ENCODE measurements at regions not wholly inside any gene's neighbourhood (a gene's known extent, or its start where the extent isn't known, plus 50 kb on each side); places are given as distances from the start of the nearest gene placed in this dataset.
A peak's percentile ranks its signal among the peaks of the same experiment; 100 is the strongest.

DNA sequence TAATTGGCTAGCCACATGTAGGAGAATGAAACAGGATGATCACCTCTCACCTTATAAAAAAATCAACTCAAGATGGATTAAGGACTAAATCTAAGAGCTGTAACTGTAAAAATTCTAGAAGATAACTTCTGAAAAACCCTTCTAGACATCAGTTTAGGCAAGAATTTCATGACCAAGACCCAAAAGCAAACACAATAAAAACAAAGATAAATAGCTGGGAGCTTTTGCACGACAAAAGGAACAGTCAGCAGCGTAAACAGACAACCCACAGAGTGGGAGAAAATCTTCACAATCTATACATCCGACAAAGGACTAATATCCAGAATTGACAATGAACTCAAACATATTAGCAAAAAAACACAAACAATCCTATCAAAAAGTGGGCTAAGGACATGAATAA is 316.3 kb downstream of the METTL4 start:
- DNase-seq (ENCODE audit: low spot score) (no peak), ATAC-seq (no peak)

DNA sequence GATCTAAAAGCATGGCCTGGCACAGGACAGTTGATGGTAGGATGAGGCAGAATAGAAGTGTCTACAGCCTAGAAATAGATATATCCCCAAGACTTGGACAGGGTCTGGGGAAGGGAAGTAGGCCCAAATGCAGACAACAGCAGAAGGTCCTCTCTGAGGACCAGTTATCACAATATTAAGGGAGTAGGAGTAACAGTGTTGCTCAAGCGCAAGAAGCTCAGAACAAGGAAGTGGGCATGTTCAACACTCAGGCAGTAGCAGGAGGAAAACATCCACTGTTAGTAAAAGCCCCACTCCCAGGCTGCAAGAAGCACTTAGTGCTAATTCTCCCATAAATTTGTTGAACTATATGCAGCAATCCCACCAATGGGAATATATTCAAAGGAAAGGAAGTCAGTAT is 314.7 kb downstream of the METTL4 start:
- DNase-seq (ENCODE audit: low spot score) (no peak), ATAC-seq (no peak)

DNA sequence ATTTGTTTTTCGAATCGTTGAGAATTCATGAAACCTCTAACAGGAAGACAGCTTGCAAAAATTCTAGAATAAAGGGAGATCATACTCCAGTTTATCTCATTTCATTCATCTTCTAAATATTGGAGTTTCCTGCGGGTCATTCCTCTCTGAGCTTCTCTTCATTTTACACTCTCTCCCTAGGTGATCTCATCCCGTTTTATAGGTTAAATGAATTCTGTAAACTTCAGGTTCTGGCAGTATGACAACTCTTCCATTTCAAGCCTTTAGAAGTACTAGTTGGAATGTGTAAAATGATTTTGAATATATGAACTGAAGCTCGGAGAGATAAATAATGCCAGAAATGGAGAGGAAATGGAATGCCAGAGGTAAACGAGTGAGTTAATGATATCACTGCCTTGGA is 312.4 kb downstream of the METTL4 start:
- no peak for DNase-seq (ENCODE audit: low spot score)
- no peak for ATAC-seq

DNA sequence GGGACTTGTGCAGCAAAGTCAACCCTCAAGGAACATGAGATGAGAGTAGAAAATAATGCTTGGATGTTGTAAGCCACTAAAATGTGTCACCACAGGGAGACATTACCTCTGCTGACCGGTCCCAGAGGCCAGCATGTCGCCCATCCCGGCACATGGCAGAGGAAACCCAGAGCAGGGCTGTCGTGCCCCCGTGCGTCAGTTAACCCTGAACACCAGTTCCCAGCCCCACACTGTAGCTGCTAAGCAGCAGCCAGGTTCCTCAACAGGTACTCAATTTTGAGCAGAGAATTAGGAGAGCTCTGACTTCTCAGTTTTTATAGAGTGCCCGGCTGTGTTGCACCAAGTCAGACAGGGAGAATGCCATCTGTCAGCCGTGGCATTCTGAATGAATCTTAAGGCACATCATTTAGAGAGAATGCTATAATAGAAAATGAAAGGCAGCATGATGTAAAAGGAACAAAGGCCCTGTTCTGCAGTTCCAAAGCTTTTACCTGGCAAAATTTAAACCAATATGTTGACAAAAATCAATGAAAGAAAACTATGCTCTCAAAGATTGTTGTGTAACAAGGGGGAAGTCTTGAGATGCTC is 307.9 kb downstream of the METTL4 start:
- no peak for ATAC-seq
- DNase-seq (ENCODE audit: low spot score), result no peak

DNA sequence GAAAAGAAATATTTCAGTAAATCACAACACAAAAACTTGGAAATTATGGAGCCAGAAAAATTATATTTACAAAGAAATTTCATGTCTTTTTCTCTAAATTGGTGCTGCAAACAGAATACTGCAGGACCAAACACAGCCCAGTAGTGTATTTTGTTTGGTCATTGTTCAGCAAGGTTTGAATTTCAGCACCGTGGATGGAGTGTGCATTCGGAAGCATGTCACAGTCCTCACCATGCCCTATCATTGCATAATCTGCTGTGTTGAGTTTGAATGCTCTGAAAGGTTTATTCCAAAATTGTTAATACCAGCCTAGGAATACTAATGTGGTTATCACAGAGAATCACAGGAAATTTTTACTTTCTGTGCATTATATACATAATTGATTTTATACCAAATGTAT is 296.7 kb downstream of the METTL4 start:
- DNase-seq (ENCODE audit: low spot score) (no peak), ATAC-seq (no peak)

DNA sequence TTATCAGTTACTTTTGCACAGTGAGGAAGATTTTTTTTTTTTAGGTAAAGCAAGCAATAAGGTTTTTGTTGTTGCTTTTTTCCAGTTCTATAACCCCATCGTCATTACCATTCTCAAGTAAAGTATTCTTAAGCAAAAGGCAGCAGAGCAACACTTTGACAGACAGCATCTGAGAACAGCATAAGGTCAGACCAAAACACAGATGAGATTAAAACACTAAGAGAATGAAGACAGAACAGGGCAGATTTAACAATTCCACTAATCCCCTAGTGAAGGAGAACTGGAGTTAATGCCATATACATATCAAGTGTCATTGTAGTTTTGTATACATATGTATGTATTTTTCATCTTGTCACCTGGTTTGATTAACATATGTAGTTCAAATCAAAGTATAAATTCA is 290.2 kb downstream of the METTL4 start:
- DNase-seq (ENCODE audit: low spot score) (no peak), ATAC-seq (no peak)

DNA sequence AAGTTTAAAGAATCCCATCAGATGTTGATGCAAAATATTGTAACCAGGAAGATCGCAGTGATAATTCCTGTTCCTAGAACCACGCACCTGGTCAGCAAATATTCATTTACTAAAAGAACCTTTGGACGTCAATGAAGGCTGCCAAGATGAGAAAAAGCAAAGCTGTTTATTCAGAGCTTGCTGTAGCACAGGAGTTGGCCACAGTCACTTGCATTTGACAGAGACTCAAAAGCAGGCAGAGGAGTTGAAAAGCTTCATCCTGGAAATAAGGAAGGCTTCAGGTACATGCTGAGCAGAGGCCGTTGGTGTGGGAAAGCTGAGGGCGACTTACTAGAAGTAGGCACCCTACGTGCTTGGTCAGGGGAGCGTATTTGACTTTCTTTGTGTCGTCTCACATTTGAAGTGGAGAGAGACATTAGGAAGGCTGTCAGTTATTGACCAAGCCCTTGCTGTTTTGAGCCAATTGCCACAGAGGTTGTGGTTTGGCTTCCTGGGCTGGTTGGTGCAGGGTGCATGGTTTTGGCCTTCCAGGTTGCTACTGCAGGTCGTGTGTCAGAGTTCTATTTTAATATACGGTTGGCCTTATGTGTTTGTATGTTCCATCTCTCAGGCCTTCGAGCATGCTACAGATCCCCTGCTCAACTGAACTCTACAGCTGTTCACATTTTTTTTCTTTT is 289.6 kb downstream of the METTL4 start:
- DNase-seq (ENCODE audit: low spot score) (peak; percentile 51), ATAC-seq (peak; percentile 92)

DNA sequence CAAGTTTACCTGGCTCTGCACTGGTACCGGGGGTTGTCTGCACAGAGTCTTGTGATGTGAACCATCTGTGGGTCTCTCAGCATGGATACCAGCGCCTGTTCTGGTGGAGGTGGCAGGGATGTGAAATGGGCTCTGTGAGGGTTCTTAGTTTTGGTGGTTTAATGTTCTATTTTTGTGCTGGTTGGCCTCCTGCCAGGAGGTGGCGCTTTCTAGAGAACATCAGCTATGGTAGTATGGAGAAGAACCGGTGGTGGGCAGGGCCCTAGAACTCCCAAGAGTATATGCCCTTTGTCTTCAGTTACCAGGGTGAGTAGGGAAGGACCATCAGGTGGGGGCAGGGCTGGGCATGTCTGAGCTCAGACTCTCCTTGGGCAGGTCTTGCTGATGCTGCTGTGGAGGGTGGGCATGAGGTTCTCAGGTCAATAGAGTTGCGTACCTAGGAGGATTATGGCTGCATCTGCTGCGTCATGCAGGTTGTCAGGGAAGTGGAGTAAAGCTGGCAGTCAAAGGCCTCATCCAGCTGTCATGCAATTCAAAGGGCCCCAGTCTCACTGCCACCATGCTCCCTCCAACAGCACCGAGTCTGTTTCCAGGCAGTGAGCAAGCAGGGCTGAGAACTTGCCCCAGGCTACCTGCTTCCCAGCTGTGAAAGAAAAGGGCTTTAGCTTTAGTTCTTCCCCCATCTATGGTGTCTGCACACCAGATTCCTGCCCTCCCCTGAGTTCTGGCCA is 278.0 kb downstream of the METTL4 start:
- ATAC-seq, result no peak
- DNase-seq (ENCODE audit: low spot score), result no peak

DNA sequence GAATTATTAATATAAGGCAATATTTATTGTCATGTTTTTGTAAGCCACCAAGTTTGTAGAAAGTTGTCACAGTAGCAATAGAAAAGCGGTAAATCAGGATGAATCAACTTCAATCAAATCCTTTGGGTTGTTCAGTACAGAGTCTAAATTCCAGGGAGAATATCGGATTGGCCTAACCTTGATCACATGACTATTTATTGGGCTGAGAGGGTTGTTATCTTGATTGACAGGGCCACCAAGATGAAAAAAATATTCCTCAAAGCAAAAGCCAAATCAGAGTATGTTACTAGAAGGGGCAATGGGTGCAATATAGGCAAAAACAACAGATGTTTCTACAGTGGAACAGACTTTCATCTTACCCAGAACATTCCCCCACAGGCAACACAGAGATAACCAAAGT is 270.0 kb downstream of the METTL4 start:
- DNase-seq (ENCODE audit: low spot score) (no peak), ATAC-seq (no peak)

DNA sequence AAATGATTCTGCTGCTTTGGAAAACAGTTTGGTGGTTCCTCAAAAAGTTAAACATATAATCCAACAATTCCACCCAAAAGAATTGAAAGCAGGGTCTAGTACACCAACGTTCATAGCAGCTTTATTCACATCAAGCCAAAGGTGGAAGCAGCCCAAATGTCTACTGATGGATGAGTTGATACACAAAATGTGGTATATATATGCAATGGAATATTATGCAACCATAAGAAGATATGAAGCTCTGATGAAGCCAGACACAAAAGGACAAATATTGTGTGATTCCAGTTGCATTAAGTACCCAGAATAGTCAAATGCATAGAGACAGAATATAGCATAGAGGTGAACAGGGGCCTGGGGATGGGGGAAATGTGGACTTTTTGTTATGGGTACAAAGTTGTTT is 269.3 kb downstream of the METTL4 start:
- no peak for ATAC-seq
- DNase-seq (ENCODE audit: low spot score), result no peak

DNA sequence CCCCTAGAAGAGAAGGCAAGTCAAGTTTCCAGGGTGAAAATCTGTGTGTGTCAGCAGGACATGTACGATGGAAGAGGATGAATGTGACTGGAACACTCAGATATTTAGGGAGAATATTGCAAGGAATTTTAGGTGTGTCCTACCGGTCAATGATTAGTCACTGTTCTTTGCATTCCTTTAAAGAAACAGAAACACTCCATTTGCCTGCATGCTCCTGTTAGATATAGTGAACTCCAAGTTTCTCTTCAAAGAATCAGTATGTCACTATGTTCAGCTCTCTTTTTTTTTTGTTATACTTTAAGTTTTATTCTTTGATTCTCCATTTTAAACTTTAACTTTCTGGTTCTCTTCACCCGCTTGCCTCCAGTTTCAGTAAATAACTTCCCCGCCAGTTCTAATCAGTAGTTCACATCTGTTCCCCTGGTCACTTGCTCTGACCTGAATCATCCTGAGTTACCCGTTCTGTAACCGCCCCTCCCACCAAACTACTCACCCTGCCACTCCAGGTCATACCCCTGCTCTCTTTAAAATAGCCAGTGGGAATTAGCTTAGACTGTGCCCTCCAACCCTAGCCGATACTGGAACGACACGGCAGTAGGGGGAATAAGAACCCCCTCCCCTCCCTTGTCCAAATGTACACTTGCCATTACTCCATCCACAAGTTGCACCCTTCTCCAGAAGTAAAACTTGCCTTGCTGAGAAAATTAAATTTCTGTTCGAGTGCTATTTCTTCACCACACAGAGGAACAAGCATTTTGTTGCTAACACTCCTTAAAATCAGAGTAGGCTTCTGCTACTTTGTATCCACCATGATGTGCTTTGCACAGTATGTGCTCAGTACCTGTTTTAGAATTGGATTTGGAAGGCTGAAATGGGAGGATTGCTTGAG is 268.4 kb downstream of the METTL4 start:
- DNase-seq (ENCODE audit: low spot score) (no peak), ATAC-seq (no peak)

DNA sequence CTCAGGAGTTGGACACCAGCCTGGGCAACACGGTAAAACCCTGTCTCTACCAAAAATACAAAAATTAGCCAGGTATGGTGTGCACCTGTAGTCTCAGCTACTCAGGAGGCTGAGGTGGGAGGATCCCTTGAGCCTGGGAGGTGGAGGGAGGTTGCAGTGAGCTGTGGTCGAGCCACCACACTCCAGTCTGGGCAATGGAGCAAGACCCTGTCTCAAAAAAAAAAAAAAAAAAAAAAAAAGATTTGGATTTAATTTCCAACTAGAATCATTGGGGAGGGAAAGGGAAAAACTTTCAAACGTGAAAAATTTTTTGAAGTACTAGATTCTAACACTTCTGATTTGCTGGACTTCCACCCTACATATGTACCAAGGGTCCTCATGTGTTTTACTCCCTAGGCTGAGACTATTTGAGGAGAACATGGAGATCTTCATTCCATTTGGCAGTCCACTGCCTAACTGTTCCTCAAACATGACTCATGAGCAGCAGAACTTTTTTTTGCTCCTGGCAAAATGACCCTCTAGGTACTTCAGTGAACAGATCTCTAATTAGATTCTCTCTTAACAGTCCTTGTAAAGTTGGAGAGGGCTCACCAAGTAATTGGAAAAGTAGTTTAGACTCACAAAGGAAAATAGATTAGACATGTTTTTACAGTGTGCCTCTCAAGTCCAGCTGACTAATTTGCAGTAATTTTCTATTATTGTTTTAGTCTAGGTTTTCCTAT is 267.6 kb downstream of the METTL4 start:
- DNase-seq (ENCODE audit: low spot score) (no peak), ATAC-seq (no peak)

DNA sequence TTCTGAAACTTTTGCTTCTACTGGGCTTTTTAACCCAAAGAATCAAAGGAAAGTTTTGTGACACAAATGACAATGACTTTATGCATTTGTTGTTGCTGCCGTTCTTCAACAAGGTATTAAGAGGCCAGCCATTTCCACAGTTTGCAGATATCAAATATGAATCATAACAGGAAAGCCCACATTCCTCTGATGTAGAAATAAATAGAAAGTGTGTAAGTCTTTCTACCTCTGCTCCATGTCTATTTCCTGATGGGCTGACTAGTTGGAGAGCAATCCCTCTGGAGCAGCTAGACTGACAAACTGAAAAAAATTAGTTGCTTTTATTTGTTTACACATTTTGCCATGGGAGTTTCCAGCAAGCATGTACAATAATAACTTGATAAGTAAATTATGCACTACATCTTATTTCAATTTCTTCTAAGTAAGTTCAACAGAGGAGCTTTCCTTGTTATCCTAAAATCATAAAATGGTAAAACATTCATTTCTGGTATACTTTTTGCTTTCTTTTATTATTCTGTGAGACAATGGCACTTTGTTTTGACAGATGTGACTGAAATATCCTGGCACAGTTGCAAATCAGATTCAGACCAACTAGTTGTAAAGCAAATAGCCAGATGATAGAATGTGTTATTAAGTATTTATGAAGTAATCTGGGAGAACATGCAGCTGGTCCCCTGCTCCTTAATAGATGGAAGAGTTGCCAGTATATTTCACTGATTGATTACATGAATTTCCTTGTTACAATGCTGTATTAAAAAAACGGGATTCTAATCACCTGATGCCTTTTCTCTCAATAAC is 266.7 kb downstream of the METTL4 start:
- DNase-seq (ENCODE audit: low spot score), result no peak
- no peak for ATAC-seq

DNA sequence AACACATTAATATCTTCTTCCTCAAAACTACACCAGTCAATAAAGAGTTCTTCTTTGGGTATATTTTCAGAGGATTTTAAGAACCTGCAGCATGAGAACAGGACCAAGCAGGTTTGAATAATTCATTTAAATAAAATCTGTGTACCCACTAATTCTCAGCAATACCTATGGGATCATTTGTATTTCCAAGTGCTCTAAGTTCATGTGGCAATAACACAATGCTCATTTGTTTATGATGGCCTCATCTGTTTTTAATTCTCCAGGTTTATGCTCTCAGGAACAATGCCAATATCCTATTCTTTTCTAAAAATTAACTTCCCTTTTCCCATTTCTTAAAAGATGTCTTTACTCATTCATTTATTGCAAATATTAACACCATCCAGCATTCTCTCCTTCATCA is 264.7 kb downstream of the METTL4 start:
- DNase-seq (ENCODE audit: low spot score) (no peak), ATAC-seq (no peak)

DNA sequence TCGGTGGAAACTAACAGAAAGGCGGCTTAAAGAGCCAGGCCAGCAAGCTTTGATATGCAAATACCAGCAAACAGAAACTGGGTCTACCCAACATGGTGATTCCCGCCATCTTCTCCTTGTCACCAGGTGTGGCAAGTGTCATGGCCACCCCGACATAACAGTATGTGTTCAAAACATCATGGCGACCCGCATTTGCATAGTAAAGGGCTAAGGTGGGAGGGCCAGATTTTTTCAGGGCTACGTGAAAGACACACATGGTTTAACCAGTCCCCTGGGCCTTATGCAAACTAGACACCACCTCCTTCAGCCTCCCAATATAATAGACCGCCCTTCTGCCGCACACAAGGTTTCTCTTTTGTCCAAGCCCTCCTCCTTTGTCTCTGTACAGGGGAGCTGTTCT is 260.4 kb downstream of the METTL4 start:
- no peak for DNase-seq (ENCODE audit: low spot score)
- ATAC-seq, result no peak

DNA sequence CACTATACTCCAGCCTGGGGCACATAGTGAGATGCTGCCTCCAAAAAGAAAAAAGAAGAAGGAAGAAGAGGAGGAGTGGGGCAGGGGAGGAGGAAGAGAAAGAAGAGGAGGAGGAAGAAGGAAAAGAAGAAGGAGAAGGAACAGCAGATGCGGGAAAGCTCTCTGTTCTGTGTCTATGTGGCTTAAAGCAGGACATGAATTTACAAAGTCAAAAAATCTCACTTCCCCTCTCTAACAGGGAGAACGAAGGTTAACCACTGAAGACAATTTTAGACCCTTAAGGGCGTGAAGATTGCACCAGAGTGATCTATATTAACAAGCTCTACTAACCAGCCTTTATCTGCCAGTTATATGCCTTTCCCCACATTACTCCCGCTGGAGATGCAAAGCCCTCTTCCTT is 258.9 kb downstream of the METTL4 start:
- ATAC-seq, result no peak

DNA sequence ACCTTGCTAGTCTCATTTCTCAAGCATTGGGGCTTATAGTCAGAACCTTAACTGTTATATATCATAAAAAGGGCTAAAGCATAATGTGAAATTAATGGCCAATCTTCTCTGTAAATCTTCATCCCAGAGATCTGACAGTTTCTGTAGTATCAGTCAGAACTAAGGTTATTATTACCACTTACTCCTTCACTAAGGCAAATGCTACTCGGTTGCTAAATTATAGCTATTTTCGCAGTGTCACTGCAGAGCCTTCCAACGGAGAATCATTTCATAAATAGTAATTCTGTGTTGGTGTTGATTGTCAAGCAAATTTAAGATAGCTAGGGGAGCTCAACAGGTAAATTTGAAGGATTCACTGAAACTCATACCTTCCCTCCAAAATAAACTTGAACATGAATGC is 258.0 kb downstream of the METTL4 start:
- ATAC-seq, result no peak
- no peak for DNase-seq (ENCODE audit: low spot score)

More for the DNA sequence above, 258.9 kb downstream of the METTL4 start:
- DNase-seq (ENCODE audit: low spot score), result no peak

DNA sequence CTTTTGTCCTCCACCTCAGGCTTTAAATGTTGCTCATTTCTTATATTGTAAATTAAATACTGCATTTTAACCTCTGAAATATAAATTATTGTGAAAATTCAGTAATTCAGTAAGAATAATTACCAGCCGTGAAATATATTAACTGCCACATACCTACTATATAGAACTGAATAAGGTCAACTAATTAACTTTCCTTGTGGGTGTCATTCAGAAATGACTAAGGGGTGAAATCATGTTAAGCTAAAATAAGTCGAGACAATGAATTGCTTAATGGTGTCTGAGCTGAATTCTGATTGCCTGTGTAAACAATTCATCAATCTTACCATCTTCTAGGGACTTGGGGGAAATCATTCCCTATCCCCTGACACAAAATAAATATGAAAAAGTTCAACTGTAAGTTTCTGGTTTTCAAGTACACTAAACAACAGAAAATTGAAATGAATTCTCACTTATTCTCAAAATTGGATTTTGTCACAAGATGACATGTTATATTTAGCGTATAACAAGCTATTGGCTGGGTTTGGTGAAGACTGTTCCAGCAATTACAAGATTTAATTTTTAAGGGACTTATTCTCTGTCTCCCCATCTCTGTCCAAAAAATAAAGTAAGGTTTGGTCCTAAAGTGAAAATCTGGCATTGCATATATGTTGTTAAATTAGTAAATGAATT is 255.1 kb downstream of the METTL4 start:
- no peak for ATAC-seq
- DNase-seq (ENCODE audit: low spot score), result no peak

Measured in left lobe of liver (tissue), 2 donors.